ENCODE measurements at regions not wholly inside any gene's neighbourhood (a gene's known extent, or its start where the extent isn't known, plus 50 kb on each side); places are given as distances from the start of the nearest gene placed in this dataset.

- TF ChIP-seq CTCF (IDR thresholded peaks at IDR 0.05; ENCODE audit: low read depth, low read length) = no peak
- TF ChIP-seq POLR2A (IDR thresholded peaks at IDR 0.05; ENCODE audit: extremely low read depth, insufficient read length) = no peak
Observed at GRCh38 chr4:176882206-176882605, 89.5 kb upstream of the VEGFC start.

All from NB4 (cell line).